OCI-LY3 (cell line): ENCODE measurements at regions not wholly inside any gene's neighbourhood (a gene's known extent, or its start where the extent isn't known, plus 50 kb on each side); places are given as distances from the start of the nearest gene placed in this dataset.

ENCODE experiments used
- H2AFZ ChIP-seq: fragments of 200-600, 300-600 bp; shearing (Covaris generic); 2 replicates; pipeline ENCODE4 v1.6.0; 2014; ENCODE audit warnings: antibody characterized with exemption, low read depth, low read length
- H3K27ac ChIP-seq: fragments of 200-600, 300-600 bp; sonication (generic); 2 replicates; pipeline ENCODE4 v1.5.1; 2014; ENCODE audit warnings: mild to moderate bottlenecking, low read length, moderate library complexity, mixed read lengths
- H3K27me3 ChIP-seq: fragments of 200-600, 300-600 bp; sonication (generic); 2 replicates; pipeline ENCODE4 v1.6.1; 2014; ENCODE audit warnings: low read depth, low read length, mixed read lengths
- H3K36me3 ChIP-seq: fragments of 200-600, 300-600 bp; sonication (generic); replicated peaks from 2 replicates; pipeline ENCODE3; 2014; ENCODE audit warnings: low read depth, low read length, mixed read lengths
- H3K4me1 ChIP-seq: fragments of 300-600, 200-600 bp; sonication (generic); 2 replicates; pipeline ENCODE4 v1.6.1; 2014; ENCODE audit warnings: low read length, mixed read lengths
- H3K4me2 ChIP-seq: fragments of 200-600, 300-600 bp; sonication (generic); 2 replicates; pipeline ENCODE4 v1.6.1; 2014; ENCODE audit warnings: low read length, mixed read lengths
- H3K4me3 ChIP-seq: fragments of 300-600, 200-600 bp; sonication (generic); 2 replicates; pipeline ENCODE4 v1.5.1; 2014; ENCODE audit warnings: antibody characterized with exemption, mild to moderate bottlenecking, low read length, moderate library complexity
- H3K79me2 ChIP-seq: fragments of 300-600, 200-600 bp; shearing (Covaris generic); 2 replicates; pipeline ENCODE4 v1.6.1; 2014; ENCODE audit warnings: mild to moderate bottlenecking, low read length, mixed read lengths
- H3K9ac ChIP-seq: fragments of 300-600, 200-600 bp; shearing (Covaris generic); 2 replicates; pipeline ENCODE4 v1.6.0; 2014; ENCODE audit warnings: mild to moderate bottlenecking, low read length, moderate library complexity
- H3K9me3 ChIP-seq: fragments of 200-600, 300-600 bp; shearing (Covaris generic); 2 replicates; pipeline ENCODE4 v1.6.1; 2014; ENCODE audit warnings: low read length, mixed read lengths; ENCODE audit not compliant: insufficient read depth
- H4K20me1 ChIP-seq: fragments of 200-600, 300-600 bp; sonication (generic); 2 replicates; pipeline ENCODE4 v1.6.1; 2016; ENCODE audit warnings: low read length, mixed read lengths; ENCODE audit not compliant: insufficient read depth
- CTCF ChIP-seq: fragments of 200-600, 300-600 bp; sonication (generic); IDR thresholded peaks from 2 replicates; pipeline ENCODE4 v1.5.1; 2014; ENCODE audit warnings: antibody characterized with exemption, low read length, low read depth
- EZH2phosphoT487 ChIP-seq: fragments of 200-600 bp; shearing (Covaris generic); IDR thresholded peaks from 2 replicates; pipeline ENCODE4 v1.6.1; 2018; ENCODE audit warnings: antibody characterized with exemption, mixed run types, low read depth

GRCh38 chr6:140320081-140321080 lies 945.9 kb upstream of the CITED2 start:
- Histone ChIP-seq H3K9ac (no peak overlapping the region), H3K4me1 (peaks cover 9% of the 10 kb centered on the region), H3K4me3 (no peak overlapping the region), H3K27ac (no peak overlapping the region), H3K27me3 (no peaks in the 10 kb centered on the region), H3K4me2 (peak overlapping the region; percentile 24; the same call in 1 of the 2 replicates), H3K9me3 (no peaks in the 10 kb centered on the region), H3K79me2 (no peaks in the 10 kb centered on the region), H4K20me1 (no peaks in the 10 kb centered on the region), H3K36me3 (no peaks in the 10 kb centered on the region), H2AFZ (no peak overlapping the region)
- no peak for TF ChIP-seq EZH2phosphoT487
- TF ChIP-seq CTCF = no peak

- Histone ChIP-seq H3K4me2 (no peak overlapping the region), H3K79me2 (no peaks in the 10 kb centered on the region), H3K36me3 (no peaks in the 10 kb centered on the region), H3K27me3 (no peaks in the 10 kb centered on the region), H4K20me1 (no peaks in the 10 kb centered on the region), H3K27ac (no peak overlapping the region), H3K4me1 (peaks cover 9% of the 10 kb centered on the region), H3K9ac (no peak overlapping the region), H3K4me3 (no peak overlapping the region), H2AFZ (no peak overlapping the region), H3K9me3 (no peaks in the 10 kb centered on the region)
- no peak for TF ChIP-seq CTCF
Measured at GRCh38 chr6:140319209-140319608, 944.8 kb upstream of the CITED2 start.

GRCh38 chr6:140318408-140318807 lies 944.0 kb upstream of the CITED2 start:
- Histone ChIP-seq H3K27me3 (no peaks in the 10 kb centered on the region), H3K4me2 (no peak overlapping the region)

More at GRCh38 chr6:140318408-140318807, 944.0 kb upstream of the CITED2 start:
- Histone ChIP-seq H3K9ac (no peak overlapping the region), H3K4me1 (peaks cover 9% of the 10 kb centered on the region), H3K79me2 (no peaks in the 10 kb centered on the region), H3K9me3 (no peaks in the 10 kb centered on the region), H3K4me3 (no peak overlapping the region), H4K20me1 (no peaks in the 10 kb centered on the region), H3K36me3 (no peaks in the 10 kb centered on the region), H3K27ac (no peak overlapping the region), H2AFZ (no peak overlapping the region)
- TF ChIP-seq CTCF (no peak), EZH2phosphoT487 (no peak)
